Endothelial cell of umbilical vein (primary cell): ENCODE measurements at regions not wholly inside any gene's neighbourhood (a gene's known extent, or its start where the extent isn't known, plus 50 kb on each side); places are given as distances from the start of the nearest gene placed in this dataset.

Experiments used
- BruUV-seq: library from RNA; stranded (reverse); fragments of 400-500 nt; replicated peaks from 2 replicates; lab custom pipeline; 2021; lab: Mats Ljungman, UMichigan
- CTCF ChIA-PET: fragments of 300-600, 350-600 bp; sonication (Branson Sonifier 250); formaldehyde crosslinking; loops from one replicate; lab custom pipeline; 2021; ENCODE audit warnings: antibody characterized with exemption, inconsistent platforms; lab: Charles Lee
- POLR2A ChIA-PET: fragments of 300-600, 350-600 bp; sonication (Branson Sonifier 250); formaldehyde crosslinking; loops from one replicate; lab custom pipeline; 2021; ENCODE audit warnings: antibody characterized with exemption, inconsistent platforms; lab: Charles Lee
- DNase-seq: peaks from one replicate; pipeline ENCODE4 v3.0.0-alpha.2; 2011; ENCODE audit warnings: low read depth, low spot score
- FAIRE-seq: peaks from 2 replicates; lab custom pipeline; 2011; peaks lifted over from hg19 to GRCh38; lab: Jason Lieb, UNC
- H2AFZ ChIP-seq: 2 replicates; pipeline ENCODE4 v1.6.0; 2012; ENCODE audit warnings: low read depth, low read length, control low read depth, inconsistent platforms
- H3K27ac ChIP-seq: 2 replicates; pipeline ENCODE4 v1.5.1; 2011; ENCODE audit warnings: low read depth, mild to moderate bottlenecking, control low read depth, low read length, moderate library complexity; ENCODE audit not compliant: insufficient read depth
- H3K27me3 ChIP-seq, 2 experiments: 2 replicates each; pipeline versions ENCODE4 v1.6.0 to v1.6.1; 2011; ENCODE audit warnings: low read length in 2 of 2, mixed read lengths in 1 of 2; ENCODE audit not compliant: control insufficient read depth in 2 of 2, insufficient read depth in 2 of 2
- H3K36me3 ChIP-seq, 2 experiments: 2 replicates in 1 of 2; 3 replicates in 1 of 2; pipeline ENCODE4 v1.5.1; 2011; ENCODE audit warnings: low read length in 2 of 2, mild to moderate bottlenecking in 1 of 2, moderate library complexity in 1 of 2; ENCODE audit not compliant: control insufficient read depth in 2 of 2, insufficient read depth in 2 of 2; ENCODE audit errors: extremely low read depth in 1 of 2
- H3K4me1 ChIP-seq: 3 replicates; pipeline ENCODE4 v1.5.1; 2011; ENCODE audit warnings: mild to moderate bottlenecking, low read length; ENCODE audit not compliant: control insufficient read depth, insufficient read depth; ENCODE audit errors: extremely low read depth
- H3K4me2 ChIP-seq: 2 replicates; pipeline ENCODE4 v1.6.1; 2011; ENCODE audit warnings: low read length, control low read depth, mixed read lengths; ENCODE audit not compliant: insufficient read depth
- H3K4me3 ChIP-seq, 3 experiments: fragments of 200-600 bp in 1 of 3; sonication (generic), shearing (Covaris generic) in 1 of 3; replicated peaks in 1 of 3; 2 replicates each; pipeline ENCODE4 v1.5.1; 2011 to 2016; ENCODE audit warnings: control low read depth in 3 of 3, low read length in 3 of 3, mild to moderate bottlenecking in 2 of 3, inconsistent platforms in 1 of 3, low read depth in 1 of 3, moderate library complexity in 1 of 3; ENCODE audit not compliant: insufficient read depth in 1 of 3
- H3K79me2 ChIP-seq: 2 replicates; pipeline ENCODE4 v1.6.0; 2012; ENCODE audit warnings: low read length, inconsistent platforms; ENCODE audit not compliant: control insufficient read depth, insufficient read depth
- H3K9ac ChIP-seq: replicated peaks from 2 replicates; pipeline ENCODE3; 2011; ENCODE audit warnings: low read length, control low read depth; ENCODE audit not compliant: insufficient read depth; ENCODE audit errors: extremely low read depth
- H3K9me1 ChIP-seq: replicated peaks from 3 replicates; pipeline ENCODE4 v1.6.0; 2011; ENCODE audit warnings: mild to moderate bottlenecking, low read length; ENCODE audit not compliant: control insufficient read depth, insufficient read depth; ENCODE audit errors: extremely low read depth
- H3K9me3 ChIP-seq: replicated peaks from 2 replicates; pipeline ENCODE4 v1.5.1; 2012; ENCODE audit warnings: low read length, inconsistent platforms; ENCODE audit not compliant: control insufficient read depth, insufficient read depth
- H4K20me1 ChIP-seq: replicated peaks from 2 replicates; pipeline ENCODE3; 2011; ENCODE audit warnings: mild to moderate bottlenecking, low read length; ENCODE audit not compliant: control insufficient read depth, insufficient read depth; ENCODE audit errors: extremely low read depth
- EZH2 ChIP-seq: IDR thresholded peaks from 2 replicates; pipeline ENCODE4 v1.6.1; 2012; ENCODE audit warnings: borderline replicate concordance, low read depth, mild to moderate bottlenecking, moderate library complexity, low read length, inconsistent platforms; ENCODE audit not compliant: severe bottlenecking
- FOS ChIP-seq: IDR thresholded peaks from 2 replicates; pipeline ENCODE4 v1.6.1; 2011; ENCODE audit warnings: mild to moderate bottlenecking, low read length, moderate library complexity, borderline replicate concordance; ENCODE audit not compliant: insufficient read depth
- GATA2 ChIP-seq: IDR thresholded peaks from 2 replicates; pipeline ENCODE4 v1.7.0; 2011; ENCODE audit warnings: low read depth, mild to moderate bottlenecking, moderate library complexity, mixed read lengths, low read length; ENCODE audit not compliant: insufficient read length, insufficient read depth
- JUN ChIP-seq: IDR thresholded peaks from 2 replicates; pipeline ENCODE4 v1.6.1; 2011; ENCODE audit warnings: borderline replicate concordance, low read depth; ENCODE audit not compliant: insufficient read length, insufficient read depth
- MYC ChIP-seq: IDR thresholded peaks from one replicate; pipeline ENCODE4 v1.6.1; 2011; ENCODE audit warnings: mild to moderate bottlenecking, low read depth, low read length
- POLR2A ChIP-seq: IDR thresholded peaks from 2 replicates; pipeline ENCODE4 v1.6.1; 2012; ENCODE audit warnings: low read depth, mild to moderate bottlenecking, control low read depth, low read length
- POLR2AphosphoS5 ChIP-seq: IDR thresholded peaks from 2 replicates; pipeline ENCODE4 v1.6.1; 2012; ENCODE audit warnings: low read depth, mild to moderate bottlenecking, control low read depth, low read length, moderate library complexity; ENCODE audit not compliant: insufficient read depth
- dilution Hi-C: fragments of 300-500 bp; cut with MboI; formaldehyde crosslinking; loops from one replicate; pipeline ENCODE4 v1.15.0; 2019; ENCODE audit warnings: low sequenced_read_pairs; ENCODE audit not compliant: extremely low pct_ligation_motif_present
- intact Hi-C: fragments of 100-400 bp; cut with micrococcal nuclease; formaldehyde crosslinking; loops from one replicate; pipeline ENCODE4 v1.10.0; 2022
- TF ChIP-seq, protein P1 (sequence below), 2 donors: IDR thresholded peaks; 1 replicate in 1 of 2; 2 replicates in 1 of 2; pipeline ENCODE4 v1.5.1; 2011; ENCODE audit warnings: low read length in 2 of 2, mild to moderate bottlenecking in 2 of 2, moderate library complexity in 2 of 2, control low read depth in 1 of 2, inconsistent platforms in 1 of 2, low read depth in 1 of 2; ENCODE audit not compliant: insufficient read depth in 1 of 2; ENCODE audit errors: extremely low read depth in 1 of 2
- TF ChIP-seq, protein P2 (sequence below): IDR thresholded peaks from 2 replicates; pipeline ENCODE4 v1.6.1; 2011; ENCODE audit not compliant: insufficient read depth, insufficient read length

DNA sequence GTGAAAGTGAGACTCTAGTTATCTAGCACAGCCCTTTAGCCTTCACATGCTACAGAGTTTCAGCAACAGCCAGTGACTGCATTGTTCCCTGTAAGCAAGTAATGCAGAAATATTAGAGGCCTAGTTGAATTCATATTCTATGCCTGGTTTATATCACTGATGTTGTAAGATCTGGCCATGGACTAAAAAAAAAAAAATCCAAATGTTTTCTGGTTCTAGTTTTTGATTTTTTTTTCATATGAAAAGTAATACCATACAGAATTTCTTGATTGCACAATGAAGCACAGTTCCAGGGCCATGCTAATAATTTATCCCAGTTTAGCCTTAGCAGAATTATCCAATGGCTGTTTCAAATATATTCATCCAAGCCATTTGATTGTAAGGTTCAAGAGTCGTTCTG lies 341.5 kb upstream of the DDHD1 start:
- ChIA-PET CTCF (interaction anchor here (0.7 to 1.2 kb wide), 2 partner anchors 10 to 11 kb away, joined by 3 read pairs; no protein-coding TSS in a partner anchor), POLR2A (no interaction called here)
- Histone ChIP-seq H3K27ac (no peak overlapping the region), H3K79me2 (no peaks in the 10 kb centered on the region), H3K9me3 (no peaks in the 10 kb centered on the region), H3K4me2 (no peak overlapping the region), H3K9ac (no peak overlapping the region), H2AFZ (no peak overlapping the region), H3K9me1 (no peaks in the 10 kb centered on the region), H3K4me3 (no peak overlapping the region), H3K4me1 (no peaks in the 10 kb centered on the region), H3K36me3 (no peaks in the 10 kb centered on the region), H3K27me3 (peaks cover 3 to 4% of the 10 kb centered on the region in 2 experiments), H4K20me1 (no peaks in the 10 kb centered on the region)
- TF ChIP-seq GATA2: no peak
- TF ChIP-seq POLR2A: no peak
- TF ChIP-seq JUN: no peak
- TF ChIP-seq EZH2: no peak
- TF ChIP-seq, protein P1, sequence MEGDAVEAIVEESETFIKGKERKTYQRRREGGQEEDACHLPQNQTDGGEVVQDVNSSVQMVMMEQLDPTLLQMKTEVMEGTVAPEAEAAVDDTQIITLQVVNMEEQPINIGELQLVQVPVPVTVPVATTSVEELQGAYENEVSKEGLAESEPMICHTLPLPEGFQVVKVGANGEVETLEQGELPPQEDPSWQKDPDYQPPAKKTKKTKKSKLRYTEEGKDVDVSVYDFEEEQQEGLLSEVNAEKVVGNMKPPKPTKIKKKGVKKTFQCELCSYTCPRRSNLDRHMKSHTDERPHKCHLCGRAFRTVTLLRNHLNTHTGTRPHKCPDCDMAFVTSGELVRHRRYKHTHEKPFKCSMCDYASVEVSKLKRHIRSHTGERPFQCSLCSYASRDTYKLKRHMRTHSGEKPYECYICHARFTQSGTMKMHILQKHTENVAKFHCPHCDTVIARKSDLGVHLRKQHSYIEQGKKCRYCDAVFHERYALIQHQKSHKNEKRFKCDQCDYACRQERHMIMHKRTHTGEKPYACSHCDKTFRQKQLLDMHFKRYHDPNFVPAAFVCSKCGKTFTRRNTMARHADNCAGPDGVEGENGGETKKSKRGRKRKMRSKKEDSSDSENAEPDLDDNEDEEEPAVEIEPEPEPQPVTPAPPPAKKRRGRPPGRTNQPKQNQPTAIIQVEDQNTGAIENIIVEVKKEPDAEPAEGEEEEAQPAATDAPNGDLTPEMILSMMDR (IDR thresholded peaks at IDR 0.05; ENCODE audit: extremely low read depth in 1 of 2, insufficient read depth in 1 of 2, low read depth in 1 of 2, low read length in 2 of 2): no peak
- no peak for TF ChIP-seq FOS
- TF ChIP-seq POLR2AphosphoS5: no peak
- no peak for TF ChIP-seq MYC
- TF ChIP-seq, protein P2, sequence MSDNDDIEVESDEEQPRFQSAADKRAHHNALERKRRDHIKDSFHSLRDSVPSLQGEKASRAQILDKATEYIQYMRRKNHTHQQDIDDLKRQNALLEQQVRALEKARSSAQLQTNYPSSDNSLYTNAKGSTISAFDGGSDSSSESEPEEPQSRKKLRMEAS: no peak
- dilution Hi-C loops: no loop called here
- FAIRE-seq: no peak
- BruUV-seq: no TSS peak
- intact Hi-C loops: no loop called here
- no peak for DNase-seq
